Activated CD4-positive, alpha-beta T cell treated with anti-CD3 and anti-CD28 coated beads, Interleukin-2, amount 50 U/mL, for 48 hours (primary cell): ENCODE measurements at regions not wholly inside any gene's neighbourhood (a gene's known extent, or its start where the extent isn't known, plus 50 kb on each side); places are given as distances from the start of the nearest gene placed in this dataset.

Experiments used
- DNase-seq, 2 experiments: peaks; one replicate each; pipeline ENCODE4 v3.0.0-alpha.2; 2020

GRCh38 chr6:138610816-138611215, 111.5 kb upstream of the NHSL1 start:
- DNase-seq, result no peak

GRCh38 chr6:138614151-138614550, 114.9 kb upstream of the NHSL1 start:
- no peak for DNase-seq

GRCh38 chr6:138618168-138618567, 118.9 kb upstream of the NHSL1 start:
- no peak for DNase-seq

- DNase-seq, result no peak
These were observed 121.3 kb upstream of the NHSL1 start for GRCh38 chr6:138620630-138621029.

- no peak for DNase-seq
These were observed 123.7 kb upstream of the NHSL1 start for GRCh38 chr6:138622967-138623366.

GRCh38 chr6:138631566-138631965, 132.3 kb upstream of the NHSL1 start:
- no peak for DNase-seq

GRCh38 chr6:138637822-138638221, 135.7 kb upstream of the CCDC28A start:
- DNase-seq, result no peak

- DNase-seq, result no peak
These were observed 135.0 kb upstream of the CCDC28A start for GRCh38 chr6:138638604-138639003.

GRCh38 chr6:138640028-138640427, 133.5 kb upstream of the CCDC28A start:
- DNase-seq, result no peak

- no peak for DNase-seq
These were observed 130.4 kb upstream of the CCDC28A start for GRCh38 chr6:138643210-138643609.

- no peak for DNase-seq
These were observed 127.5 kb upstream of the CCDC28A start for GRCh38 chr6:138645976-138646640.

- no peak for DNase-seq
These were observed 126.6 kb upstream of the CCDC28A start for GRCh38 chr6:138647006-138647405.

- no peak for DNase-seq
These were observed 125.4 kb upstream of the CCDC28A start for GRCh38 chr6:138648127-138648526.

GRCh38 chr6:138651491-138651890, 122.1 kb upstream of the CCDC28A start:
- no peak for DNase-seq

GRCh38 chr6:138652824-138653223, 120.7 kb upstream of the CCDC28A start:
- DNase-seq, result no peak

- DNase-seq, result no peak
These were observed 120.1 kb upstream of the CCDC28A start for GRCh38 chr6:138653435-138653834.

GRCh38 chr6:138654715-138655634, 118.6 kb upstream of the CCDC28A start:
- peak; percentile 25 to 34 for DNase-seq

- DNase-seq, result no peak
These were observed 117.7 kb upstream of the CCDC28A start for GRCh38 chr6:138655828-138656227.

- no peak for DNase-seq
These were observed 117.1 kb upstream of the CCDC28A start for GRCh38 chr6:138656364-138657064.

GRCh38 chr6:138657065-138657425, 116.5 kb upstream of the CCDC28A start:
- no peak for DNase-seq

GRCh38 chr6:138659998-138660397, 113.6 kb upstream of the CCDC28A start:
- DNase-seq, result no peak

- DNase-seq, result no peak
These were observed 111.1 kb upstream of the CCDC28A start for GRCh38 chr6:138662471-138662870.

- no peak for DNase-seq
These were observed 109.7 kb upstream of the CCDC28A start for GRCh38 chr6:138663892-138664291.

- no peak for DNase-seq
These were observed 108.8 kb upstream of the CCDC28A start for GRCh38 chr6:138664745-138665144.
